Mesendoderm (in vitro differentiated cells): ENCODE measurements at regions not wholly inside any gene's neighbourhood (a gene's known extent, or its start where the extent isn't known, plus 50 kb on each side); places are given as distances from the start of the nearest gene placed in this dataset.

Source experiments
- DNase-seq: peaks from one replicate; pipeline ENCODE4 v3.0.0; 2013
- H2AK5ac ChIP-seq: 2 replicates; pipeline ENCODE4 v1.6.1; 2013; ENCODE audit warnings: low read length, inconsistent platforms
- H2BK120ac ChIP-seq: 2 replicates; pipeline ENCODE4 v1.6.1; 2013; ENCODE audit warnings: low read depth, mild to moderate bottlenecking, low read length, moderate library complexity, mixed read lengths
- H2BK15ac ChIP-seq: replicated peaks from 2 replicates; pipeline ENCODE4 v1.6.1; 2013; ENCODE audit warnings: low read depth, mild to moderate bottlenecking, moderate library complexity
- H2BK5ac ChIP-seq: 2 replicates; pipeline ENCODE4 v1.6.1; 2013; ENCODE audit warnings: low read length, inconsistent platforms
- H3K18ac ChIP-seq: 2 replicates; pipeline ENCODE4 v1.6.1; 2013; ENCODE audit warnings: mild to moderate bottlenecking, low read length, mixed read lengths
- H3K23ac ChIP-seq: one replicate; pipeline ENCODE4 v1.6.1; 2013; ENCODE audit warnings: low read length
- H3K27ac ChIP-seq: 2 replicates; pipeline ENCODE4 v1.5.1; 2013; ENCODE audit warnings: low read depth, mild to moderate bottlenecking, inconsistent platforms, low read length, moderate library complexity
- H3K27me3 ChIP-seq: 2 replicates; pipeline ENCODE4 v1.6.1; 2013; ENCODE audit warnings: low read length, control low read depth, mild to moderate bottlenecking, inconsistent platforms; ENCODE audit not compliant: insufficient read depth, poor library complexity
- H3K36me3 ChIP-seq: 2 replicates; pipeline ENCODE4 v1.6.1; 2013; ENCODE audit warnings: low read length, inconsistent platforms; ENCODE audit not compliant: control insufficient read depth, insufficient read depth
- H3K4ac ChIP-seq: one replicate; pipeline ENCODE4 v1.6.1; 2013; ENCODE audit warnings: low read depth, mild to moderate bottlenecking, low read length, moderate library complexity
- H3K4me1 ChIP-seq: 2 replicates; pipeline ENCODE4 v1.6.1; 2013; ENCODE audit warnings: low read depth, low read length, inconsistent platforms; ENCODE audit not compliant: control insufficient read depth
- H3K4me2 ChIP-seq: 2 replicates; pipeline ENCODE4 v1.6.1; 2013; ENCODE audit warnings: low read length
- H3K4me3 ChIP-seq: 2 replicates; pipeline ENCODE4 v1.5.1; 2013; ENCODE audit warnings: mild to moderate bottlenecking, low read length
- H3K56ac ChIP-seq: one replicate; pipeline ENCODE4 v1.6.1; 2013; ENCODE audit warnings: low read length
- H3K79me1 ChIP-seq: 2 replicates; pipeline ENCODE4 v1.6.1; 2013; ENCODE audit warnings: low read length, inconsistent platforms
- H3K79me2 ChIP-seq: 2 replicates; pipeline ENCODE4 v1.6.1; 2013; ENCODE audit warnings: mild to moderate bottlenecking, low read length; ENCODE audit not compliant: control insufficient read depth, insufficient read depth
- H3K9ac ChIP-seq: 2 replicates; pipeline ENCODE4 v1.6.1; 2013; ENCODE audit warnings: low read length, inconsistent platforms
- H4K5ac ChIP-seq: one replicate; pipeline ENCODE4 v1.6.1; 2013; ENCODE audit warnings: low read length
- H4K8ac ChIP-seq: one replicate; pipeline ENCODE4 v1.6.1; 2013; ENCODE audit warnings: low read depth, mild to moderate bottlenecking, control low read depth, low read length, moderate library complexity
- WGBS: extraction: QIAGEN DNeasy Blood & Tissue Kit; methylation state at CpG from one replicate; pipeline ENCODE4 v1.1.7; 2013; ENCODE audit warnings: low lambda C conversion rate, missing lambda C conversion rate; ENCODE audit not compliant: insufficient coverage; ENCODE audit errors: extremely low coverage; 5-methylcytosine and 5-hydroxymethylcytosine counted together

DNA sequence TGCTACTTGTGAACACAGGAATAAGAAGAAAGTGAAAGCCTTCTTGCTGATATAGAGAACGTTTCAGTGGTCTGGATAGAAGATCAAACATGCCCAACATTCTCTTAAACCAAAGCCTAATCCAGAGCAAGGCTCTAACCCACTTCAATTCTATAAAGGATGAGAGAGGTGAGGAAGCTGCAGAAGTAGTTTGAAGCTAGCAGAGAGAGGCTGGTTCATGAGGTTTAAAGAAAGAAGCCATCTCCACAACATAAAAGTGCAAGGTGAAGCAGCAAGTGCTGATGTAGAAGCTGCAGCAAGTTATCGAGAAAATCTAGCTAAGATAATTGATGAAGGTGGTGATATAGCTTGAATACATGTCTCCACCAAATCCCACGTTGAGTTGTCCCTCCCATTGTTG lies 383.3 kb upstream of the ASIC2 start:
- H3K18ac ChIP-seq = no peak overlapping the region
- no CpG with 5 or more reads among the region's 3 CpGs for WGBS
- no peaks in the 10 kb centered on the region for H3K4me1 ChIP-seq
- H2AK5ac ChIP-seq = no peak overlapping the region
- H3K4ac ChIP-seq = no peak overlapping the region
- H3K23ac ChIP-seq = no peak overlapping the region
- H3K9ac ChIP-seq = no peak overlapping the region
- H2BK5ac ChIP-seq = no peak overlapping the region
- no peak overlapping the region for H3K4me3 ChIP-seq
- H2BK15ac ChIP-seq = no peak overlapping the region
- H4K8ac ChIP-seq = no peak overlapping the region
- no peaks in the 10 kb centered on the region for H3K79me2 ChIP-seq
- no peak overlapping the region for H3K27ac ChIP-seq
- no peak overlapping the region for H4K5ac ChIP-seq
- H2BK120ac ChIP-seq = no peak overlapping the region
- DNase-seq = no peak
- H3K36me3 ChIP-seq = no peaks in the 10 kb centered on the region
- no peaks in the 10 kb centered on the region for H3K79me1 ChIP-seq
- H3K56ac ChIP-seq = no peak overlapping the region
- H3K27me3 ChIP-seq = no peaks in the 10 kb centered on the region
- no peak overlapping the region for H3K4me2 ChIP-seq

DNA sequence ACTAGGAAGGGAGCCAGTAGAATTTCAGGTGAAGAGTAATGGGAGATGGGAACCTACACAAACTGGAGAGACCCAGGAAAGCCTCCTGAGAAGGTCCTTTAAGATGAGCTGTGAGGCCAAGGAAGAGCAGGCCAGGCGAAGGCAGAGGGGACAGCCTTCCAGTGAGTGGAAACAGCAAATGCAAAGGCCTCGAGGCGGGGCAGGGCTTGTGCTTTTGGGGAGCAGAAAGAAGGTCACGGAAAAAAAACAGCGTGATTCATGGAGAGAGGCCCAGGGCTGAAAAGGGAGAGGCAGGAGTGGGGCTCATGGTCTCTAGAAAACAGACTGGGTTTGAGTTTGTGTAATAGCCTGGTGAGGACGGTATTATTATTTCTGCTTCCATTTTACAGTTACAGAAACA lies 386.5 kb upstream of the ASIC2 start:
- H3K4ac ChIP-seq = no peak overlapping the region
- H3K36me3 ChIP-seq = no peaks in the 10 kb centered on the region
- no peaks in the 10 kb centered on the region for H3K4me1 ChIP-seq
- H3K18ac ChIP-seq = no peak overlapping the region
- no peaks in the 10 kb centered on the region for H3K79me1 ChIP-seq
- H3K4me3 ChIP-seq = no peak overlapping the region
- no peak overlapping the region for H3K56ac ChIP-seq
- no peak overlapping the region for H3K9ac ChIP-seq
- H2AK5ac ChIP-seq = no peak overlapping the region
- no peaks in the 10 kb centered on the region for H3K27me3 ChIP-seq
- no peak for DNase-seq
- H4K5ac ChIP-seq = no peak overlapping the region
- H2BK5ac ChIP-seq = no peak overlapping the region
- WGBS = no CpG with 5 or more reads among the region's 6 CpGs
- H2BK120ac ChIP-seq = no peak overlapping the region
- H3K79me2 ChIP-seq = no peaks in the 10 kb centered on the region
- no peak overlapping the region for H3K4me2 ChIP-seq
- H3K27ac ChIP-seq = no peak overlapping the region
- H4K8ac ChIP-seq = no peak overlapping the region
- H3K23ac ChIP-seq = no peak overlapping the region
- no peak overlapping the region for H2BK15ac ChIP-seq

DNA sequence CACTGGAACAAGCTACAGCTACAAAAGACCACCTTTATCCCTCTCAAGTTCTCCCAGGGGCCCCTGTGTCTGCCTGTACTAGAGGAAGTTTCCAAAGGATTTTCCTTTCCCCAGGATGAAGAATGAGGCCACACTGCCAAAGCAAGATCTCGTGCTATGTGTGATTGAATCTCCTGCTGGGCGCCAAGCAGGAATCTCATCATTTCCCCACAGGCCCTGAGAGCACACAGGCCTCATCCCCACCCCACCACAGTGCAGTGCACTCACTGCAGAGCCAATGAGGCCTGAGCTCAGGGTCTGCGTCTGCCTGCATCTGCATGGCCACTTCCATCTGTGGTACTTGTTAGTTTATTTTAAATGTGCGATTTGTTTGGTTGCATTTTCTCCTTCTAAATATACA lies 387.4 kb upstream of the ASIC2 start:
- Histone ChIP-seq H3K4me3 (no peak overlapping the region), H3K23ac (no peak overlapping the region), H4K8ac (no peak overlapping the region), H4K5ac (no peak overlapping the region), H2AK5ac (no peak overlapping the region), H3K79me2 (no peaks in the 10 kb centered on the region), H3K18ac (no peak overlapping the region), H3K4ac (no peak overlapping the region), H3K4me2 (no peak overlapping the region), H2BK120ac (no peak overlapping the region), H3K27ac (no peak overlapping the region), H3K27me3 (no peaks in the 10 kb centered on the region), H3K36me3 (no peaks in the 10 kb centered on the region), H3K4me1 (no peaks in the 10 kb centered on the region), H3K56ac (no peak overlapping the region), H3K79me1 (no peaks in the 10 kb centered on the region), H2BK5ac (no peak overlapping the region), H3K9ac (no peak overlapping the region), H2BK15ac (no peak overlapping the region)
- WGBS = no CpG with 5 or more reads among the region's 4 CpGs
- peak; percentile 2 for DNase-seq

DNA sequence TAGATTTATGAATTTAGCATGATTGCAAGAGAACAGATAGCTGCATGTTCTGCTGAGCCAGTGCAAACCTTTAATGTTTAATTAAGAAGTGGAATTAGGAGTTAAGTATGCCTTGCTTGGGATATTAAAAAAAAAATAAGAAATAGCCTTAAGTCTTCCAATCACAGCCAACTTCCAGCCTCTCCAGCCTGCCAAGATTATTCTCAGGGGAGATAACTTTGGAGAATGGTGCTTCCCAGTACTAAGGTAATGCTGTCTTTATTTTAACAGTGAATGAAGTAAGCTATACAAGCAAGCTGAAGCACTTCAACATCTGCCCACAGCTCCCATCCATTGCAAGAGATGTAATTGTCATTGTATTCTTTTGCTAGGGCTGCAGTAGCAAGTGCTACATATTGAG lies 389.5 kb upstream of the ASIC2 start:
- H2BK120ac ChIP-seq = no peak overlapping the region
- no peak overlapping the region for H2BK5ac ChIP-seq
- no peak overlapping the region for H2AK5ac ChIP-seq
- no peak overlapping the region for H3K9ac ChIP-seq
- no peak overlapping the region for H2BK15ac ChIP-seq
- H3K79me1 ChIP-seq = no peaks in the 10 kb centered on the region
- H4K8ac ChIP-seq = no peak overlapping the region
- H3K36me3 ChIP-seq = no peaks in the 10 kb centered on the region
- H3K23ac ChIP-seq = no peak overlapping the region
- H3K79me2 ChIP-seq = no peaks in the 10 kb centered on the region
- H4K5ac ChIP-seq = no peak overlapping the region
- no peak overlapping the region for H3K4ac ChIP-seq
- no peak overlapping the region for H3K4me2 ChIP-seq
- H3K27me3 ChIP-seq = no peaks in the 10 kb centered on the region
- H3K27ac ChIP-seq = no peak overlapping the region
- no peaks in the 10 kb centered on the region for H3K4me1 ChIP-seq
- no peak overlapping the region for H3K18ac ChIP-seq
- H3K4me3 ChIP-seq = no peak overlapping the region
- no peak overlapping the region for H3K56ac ChIP-seq
- DNase-seq = no peak

DNA sequence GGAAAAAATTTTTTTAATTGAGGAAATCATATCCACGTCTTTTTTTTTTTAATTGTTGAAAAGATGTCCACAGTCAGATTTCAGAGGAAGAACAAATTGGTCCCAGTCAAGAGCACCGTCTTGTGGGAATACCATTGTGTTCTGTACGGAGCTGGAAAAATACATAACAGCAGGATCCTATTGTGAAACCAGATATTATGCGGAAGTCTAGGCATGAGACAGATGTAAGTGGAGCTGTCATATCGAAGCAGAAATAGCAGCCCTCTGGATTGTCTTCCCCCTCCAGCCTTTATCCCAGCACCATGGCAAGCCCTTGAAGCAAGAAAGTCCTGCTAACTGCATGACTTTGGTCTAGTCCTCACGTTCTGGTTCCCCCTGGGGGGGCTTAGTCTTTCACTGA lies 391.6 kb upstream of the ASIC2 start:
- Histone ChIP-seq H3K9ac (no peak overlapping the region), H3K23ac (no peak overlapping the region), H2BK120ac (no peak overlapping the region), H3K4ac (no peak overlapping the region), H3K4me1 (no peaks in the 10 kb centered on the region), H3K79me1 (no peaks in the 10 kb centered on the region), H3K56ac (no peak overlapping the region), H4K5ac (no peak overlapping the region), H3K4me3 (no peak overlapping the region), H2BK5ac (no peak overlapping the region), H2BK15ac (no peak overlapping the region), H3K27me3 (no peaks in the 10 kb centered on the region), H3K79me2 (no peaks in the 10 kb centered on the region), H3K4me2 (no peak overlapping the region), H3K36me3 (no peaks in the 10 kb centered on the region), H2AK5ac (no peak overlapping the region), H3K27ac (no peak overlapping the region), H3K18ac (no peak overlapping the region), H4K8ac (no peak overlapping the region)
- no CpG with 5 or more reads among the region's 6 CpGs for WGBS
- no peak for DNase-seq

DNA sequence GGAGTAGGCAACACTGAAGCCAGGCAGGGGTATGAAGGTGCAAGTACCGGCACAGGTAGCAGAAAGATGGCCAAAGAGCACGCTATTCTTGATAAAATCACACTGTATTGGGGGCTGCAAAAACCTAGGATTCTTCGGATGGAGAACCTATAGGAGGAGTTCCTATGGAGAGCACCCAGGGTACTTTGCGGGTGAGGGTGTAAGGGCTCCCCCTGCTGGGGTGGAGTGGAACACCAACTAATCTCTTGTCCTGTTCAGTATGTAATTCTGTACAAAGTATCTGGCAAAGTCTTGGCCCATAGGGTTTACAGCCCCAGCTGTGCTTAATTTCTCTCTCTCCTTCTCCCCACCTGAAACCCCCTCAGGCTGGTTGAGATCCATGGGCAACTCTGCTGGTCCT lies 393.1 kb upstream of the ASIC2 start:
- H3K4me2 ChIP-seq = no peak overlapping the region
- no peak overlapping the region for H3K4ac ChIP-seq
- H3K79me1 ChIP-seq = no peaks in the 10 kb centered on the region
- no peak overlapping the region for H3K18ac ChIP-seq
- no peak overlapping the region for H2BK120ac ChIP-seq
- H3K4me1 ChIP-seq = no peaks in the 10 kb centered on the region
- H3K79me2 ChIP-seq = no peaks in the 10 kb centered on the region
- peak; percentile 29 for DNase-seq
- H4K5ac ChIP-seq = no peak overlapping the region
- H3K27ac ChIP-seq = no peak overlapping the region
- H2BK15ac ChIP-seq = no peak overlapping the region
- no peak overlapping the region for H3K23ac ChIP-seq
- no peak overlapping the region for H3K56ac ChIP-seq
- H4K8ac ChIP-seq = no peak overlapping the region
- no peaks in the 10 kb centered on the region for H3K36me3 ChIP-seq
- H2AK5ac ChIP-seq = no peak overlapping the region
- H2BK5ac ChIP-seq = no peak overlapping the region
- H3K4me3 ChIP-seq = no peak overlapping the region
- no peak overlapping the region for H3K9ac ChIP-seq
- no peaks in the 10 kb centered on the region for H3K27me3 ChIP-seq
- no CpG with 5 or more reads among the region's 4 CpGs for WGBS
